ENCODE measurements at regions not wholly inside any gene's neighbourhood (a gene's known extent, or its start where the extent isn't known, plus 50 kb on each side); places are given as distances from the start of the nearest gene placed in this dataset.

DNA sequence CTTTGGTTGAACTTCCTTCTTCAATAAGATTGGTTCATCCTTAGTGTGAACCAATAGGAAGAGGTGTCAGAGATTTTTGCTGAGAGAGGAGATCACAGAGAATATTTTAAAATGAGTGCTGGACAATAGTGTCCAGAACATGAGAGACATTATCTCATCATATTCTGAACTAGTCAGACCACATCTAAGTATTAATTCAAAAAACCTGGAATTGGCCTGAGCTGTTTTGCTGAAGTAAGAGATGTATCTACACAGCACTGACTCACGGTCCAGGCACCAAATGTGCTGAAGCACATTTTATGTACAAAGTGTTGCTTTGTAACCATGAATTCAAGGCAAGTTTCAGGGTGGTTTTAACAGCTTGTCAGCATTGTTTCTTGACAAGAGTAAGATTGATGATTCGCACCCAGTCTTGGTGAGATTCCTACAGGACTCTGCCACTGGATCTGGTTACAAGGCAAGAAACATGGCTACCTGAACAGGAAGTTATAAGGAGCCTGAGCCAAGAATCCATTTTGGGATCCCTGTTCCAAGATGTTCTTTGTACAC is 178.2 kb upstream of the HEY2 start:
- H3K4me1 Mint-ChIP-seq = peaks cover 2% of the 10 kb centered on the region
- H3K36me3 Mint-ChIP-seq = no peaks in the 10 kb centered on the region
- H3K27me3 Mint-ChIP-seq (ENCODE audit: low read depth) = no peaks in the 10 kb centered on the region
- no peak overlapping the region for H3K27ac Mint-ChIP-seq
- H3K9me3 Mint-ChIP-seq = no peaks in the 10 kb centered on the region
- TF ChIP-seq, protein P1, sequence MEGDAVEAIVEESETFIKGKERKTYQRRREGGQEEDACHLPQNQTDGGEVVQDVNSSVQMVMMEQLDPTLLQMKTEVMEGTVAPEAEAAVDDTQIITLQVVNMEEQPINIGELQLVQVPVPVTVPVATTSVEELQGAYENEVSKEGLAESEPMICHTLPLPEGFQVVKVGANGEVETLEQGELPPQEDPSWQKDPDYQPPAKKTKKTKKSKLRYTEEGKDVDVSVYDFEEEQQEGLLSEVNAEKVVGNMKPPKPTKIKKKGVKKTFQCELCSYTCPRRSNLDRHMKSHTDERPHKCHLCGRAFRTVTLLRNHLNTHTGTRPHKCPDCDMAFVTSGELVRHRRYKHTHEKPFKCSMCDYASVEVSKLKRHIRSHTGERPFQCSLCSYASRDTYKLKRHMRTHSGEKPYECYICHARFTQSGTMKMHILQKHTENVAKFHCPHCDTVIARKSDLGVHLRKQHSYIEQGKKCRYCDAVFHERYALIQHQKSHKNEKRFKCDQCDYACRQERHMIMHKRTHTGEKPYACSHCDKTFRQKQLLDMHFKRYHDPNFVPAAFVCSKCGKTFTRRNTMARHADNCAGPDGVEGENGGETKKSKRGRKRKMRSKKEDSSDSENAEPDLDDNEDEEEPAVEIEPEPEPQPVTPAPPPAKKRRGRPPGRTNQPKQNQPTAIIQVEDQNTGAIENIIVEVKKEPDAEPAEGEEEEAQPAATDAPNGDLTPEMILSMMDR (IDR thresholded peaks at IDR 0.05; ENCODE audit: unreplicated experiment) = no peak
- no peak overlapping the region for H3K4me3 Mint-ChIP-seq
- no peak for DNase-seq (ENCODE audit: low spot score in 2 of 2, unreplicated experiment in 2 of 2)

DNA sequence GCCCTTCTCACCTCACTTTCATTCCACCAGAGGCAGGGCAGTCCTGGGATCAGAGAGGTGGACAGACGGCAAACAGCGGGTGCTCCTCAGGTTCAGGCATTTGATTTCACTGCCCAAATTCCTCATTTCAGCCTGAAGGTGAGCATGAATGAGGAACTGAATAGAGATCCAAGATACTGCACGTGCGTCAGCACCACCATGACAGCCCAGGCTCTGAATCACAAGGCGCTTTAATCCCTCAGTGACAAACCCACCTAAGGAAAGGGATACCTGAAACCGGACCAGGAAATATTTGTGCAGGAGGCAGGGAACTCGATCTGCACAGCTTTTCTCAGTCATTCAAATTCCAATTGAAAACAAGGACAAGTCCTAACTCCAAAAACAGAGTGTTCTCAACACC is 174.8 kb upstream of the HEY2 start:
- TF ChIP-seq, protein P1 (IDR thresholded peaks at IDR 0.05; ENCODE audit: unreplicated experiment) = no peak
- Mint-ChIP-seq H3K27ac (no peak overlapping the region), H3K27me3 (ENCODE audit: low read depth) (no peaks in the 10 kb centered on the region), H3K4me3 (no peak overlapping the region), H3K9me3 (no peaks in the 10 kb centered on the region), H3K4me1 (peaks cover 10% of the 10 kb centered on the region), H3K36me3 (no peaks in the 10 kb centered on the region)
- DNase-seq (ENCODE audit: low spot score in 2 of 2, unreplicated experiment in 2 of 2) = no peak

DNA sequence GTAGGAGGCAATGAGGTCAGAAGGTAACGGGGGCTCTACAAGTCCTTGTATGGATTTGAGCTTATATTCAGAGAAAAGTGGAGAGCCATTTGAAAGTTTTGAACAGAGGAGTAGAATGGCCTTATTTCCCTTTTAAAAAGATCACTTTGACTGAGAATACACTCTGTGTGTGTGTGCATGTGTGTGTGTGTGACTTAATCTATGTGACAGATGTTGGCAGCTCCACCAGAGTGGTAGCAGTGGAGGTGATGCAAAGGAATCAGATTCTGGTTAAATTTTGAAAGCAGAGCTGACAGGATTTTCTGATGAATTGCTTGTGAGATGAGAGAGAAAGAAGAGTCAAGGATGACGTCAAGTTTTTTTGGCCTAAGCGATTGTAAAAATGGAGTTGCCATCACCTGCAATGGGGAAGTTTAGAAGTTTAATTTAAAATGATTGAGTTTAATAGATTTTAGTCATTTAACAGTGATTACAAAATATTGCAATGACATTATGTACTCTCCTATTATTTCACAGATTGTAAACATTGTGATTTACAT is 172.2 kb upstream of the HEY2 start:
- DNase-seq (ENCODE audit: low spot score in 2 of 2, unreplicated experiment in 2 of 2) = no peak
- Mint-ChIP-seq H3K9me3 (no peaks in the 10 kb centered on the region), H3K4me3 (no peak overlapping the region), H3K27ac (no peak overlapping the region), H3K4me1 (peaks cover 10% of the 10 kb centered on the region), H3K36me3 (no peaks in the 10 kb centered on the region), H3K27me3 (ENCODE audit: low read depth) (no peaks in the 10 kb centered on the region)
- TF ChIP-seq, protein P1 (IDR thresholded peaks at IDR 0.05; ENCODE audit: unreplicated experiment) = no peak

DNA sequence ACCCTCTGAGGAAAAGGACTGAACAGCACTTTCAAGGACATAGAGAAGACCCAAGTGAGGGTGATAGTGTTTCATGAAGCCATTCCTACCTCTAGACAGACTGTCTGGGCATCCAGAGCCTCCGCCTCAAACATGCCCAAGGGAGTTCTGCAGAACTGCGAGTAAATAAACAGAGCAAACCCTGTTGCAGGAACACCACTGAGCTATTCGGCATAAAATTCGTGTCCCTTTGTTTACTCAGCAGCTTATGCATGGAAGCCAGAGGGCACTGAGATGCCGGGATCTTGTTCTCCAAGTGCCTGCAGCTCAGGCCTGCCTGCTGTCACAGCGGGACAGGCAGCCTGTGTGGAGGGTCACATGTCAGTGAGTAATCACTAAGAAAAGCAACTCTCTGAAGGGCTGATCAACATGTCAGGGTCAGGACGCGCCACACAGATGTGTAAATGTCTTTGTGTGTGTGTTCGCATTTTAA is 164.9 kb upstream of the HEY2 start:
- DNase-seq (ENCODE audit: low spot score in 2 of 2, unreplicated experiment in 2 of 2) = no peak
- Mint-ChIP-seq H3K4me1 (peaks cover 13% of the 10 kb centered on the region), H3K4me3 (no peak overlapping the region)

DNA sequence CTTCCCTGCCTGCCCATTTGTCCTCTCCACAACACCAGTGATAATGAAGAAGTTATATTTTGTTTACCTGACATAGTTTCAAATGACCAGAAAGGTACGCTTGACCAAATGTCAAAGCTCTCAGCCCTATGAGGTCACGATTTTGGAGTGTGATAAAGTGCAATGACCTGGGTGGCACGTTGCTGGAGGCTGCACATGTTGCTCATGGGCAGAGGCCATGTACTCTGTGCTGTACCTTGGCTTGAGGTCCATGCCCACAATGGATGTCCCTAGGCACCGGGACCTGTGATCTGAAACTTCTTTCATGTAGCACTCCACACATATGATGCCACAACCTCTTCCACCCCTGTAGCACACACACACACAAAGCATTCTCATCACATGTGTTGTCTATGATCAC is 164.0 kb upstream of the HEY2 start:
- H3K27ac Mint-ChIP-seq = no peak overlapping the region
- H3K4me1 Mint-ChIP-seq = peaks cover 13% of the 10 kb centered on the region
- TF ChIP-seq, protein P1 (IDR thresholded peaks at IDR 0.05; ENCODE audit: unreplicated experiment) = no peak
- no peaks in the 10 kb centered on the region for H3K27me3 Mint-ChIP-seq (ENCODE audit: low read depth)
- no peak overlapping the region for H3K4me3 Mint-ChIP-seq
- H3K9me3 Mint-ChIP-seq = no peaks in the 10 kb centered on the region
- no peaks in the 10 kb centered on the region for H3K36me3 Mint-ChIP-seq
- DNase-seq (ENCODE audit: low spot score in 2 of 2, unreplicated experiment in 2 of 2) = no peak

More for the DNA sequence above, 164.9 kb upstream of the HEY2 start:
- Mint-ChIP-seq H3K9me3 (no peaks in the 10 kb centered on the region), H3K36me3 (no peaks in the 10 kb centered on the region), H3K27me3 (ENCODE audit: low read depth) (no peaks in the 10 kb centered on the region), H3K27ac (no peak overlapping the region)
- TF ChIP-seq, protein P1 (IDR thresholded peaks at IDR 0.05; ENCODE audit: unreplicated experiment) = no peak
